SIG-M5 treated with dmso at 0.1 percent for 504 hours (cell line): ENCODE measurements at regions not wholly inside any gene's neighbourhood (a gene's known extent, or its start where the extent isn't known, plus 50 kb on each side); places are given as distances from the start of the nearest gene placed in this dataset.

Experiments
- DNase-seq: peaks from one replicate; lab custom pipeline; 2025; ENCODE audit not compliant: unreplicated experiment; lab: John Stamatoyannopoulos, UW

DNA sequence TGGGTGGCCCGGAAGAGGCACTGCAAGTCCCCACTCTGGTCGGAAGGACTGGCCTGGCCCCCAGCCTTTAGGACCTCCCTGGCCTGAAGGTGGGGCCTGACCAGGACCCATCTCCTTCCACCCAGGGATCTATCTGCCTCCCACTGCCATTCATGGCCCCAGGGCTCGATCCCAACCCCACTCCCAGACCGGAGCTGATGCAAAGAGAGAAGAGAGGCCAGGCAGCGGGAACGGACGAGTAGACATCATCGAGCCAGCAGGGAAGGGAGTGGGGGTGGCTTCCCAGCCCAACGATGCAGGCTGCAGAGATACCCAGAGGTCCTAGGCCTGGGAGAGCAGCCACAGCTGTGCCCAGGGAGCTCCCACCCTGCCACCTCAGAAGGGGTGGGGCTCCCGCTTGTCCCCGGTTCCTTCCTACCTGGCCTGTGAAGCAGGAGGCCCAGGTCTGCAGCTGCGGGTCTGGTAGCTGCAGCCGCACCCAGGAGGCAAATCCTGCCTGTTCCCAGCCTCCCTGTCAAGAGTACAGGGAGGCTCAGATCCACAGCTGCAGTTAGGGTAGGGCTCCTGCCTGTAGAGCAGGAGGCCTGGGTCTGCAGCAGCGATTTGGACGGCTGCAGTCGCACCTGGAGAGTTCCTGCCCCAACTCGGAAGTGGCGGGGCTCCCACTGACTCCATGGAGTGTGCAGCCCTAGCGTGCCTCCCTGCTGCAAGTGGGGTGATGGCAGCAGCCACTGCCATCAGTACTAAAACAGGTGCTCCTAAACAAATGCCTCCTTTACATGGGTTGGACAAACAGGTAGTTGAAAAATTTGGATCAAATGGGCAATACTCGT, 1151.0 kb upstream of the PHF14 start:
- DNase-seq, result no peak

DNA sequence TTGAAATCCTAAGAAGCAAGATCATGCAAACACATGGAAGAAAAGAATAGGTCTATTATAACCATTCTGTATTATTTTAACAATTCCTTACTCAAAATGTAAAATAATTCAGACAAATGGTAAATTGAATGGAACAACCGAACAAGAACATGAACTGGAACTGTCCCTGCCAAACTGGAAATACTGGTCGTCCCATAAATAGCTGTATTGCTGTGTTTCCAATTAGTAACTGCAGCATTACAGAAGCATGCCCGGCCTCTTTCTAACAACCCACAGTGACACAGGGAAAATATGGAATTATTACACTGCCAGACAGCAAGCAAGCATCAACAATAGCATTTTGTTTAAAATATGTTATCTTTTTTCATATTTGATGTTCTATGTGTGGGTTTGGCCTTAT, 1138.5 kb upstream of the PHF14 start:
- DNase-seq, result no peak

DNA sequence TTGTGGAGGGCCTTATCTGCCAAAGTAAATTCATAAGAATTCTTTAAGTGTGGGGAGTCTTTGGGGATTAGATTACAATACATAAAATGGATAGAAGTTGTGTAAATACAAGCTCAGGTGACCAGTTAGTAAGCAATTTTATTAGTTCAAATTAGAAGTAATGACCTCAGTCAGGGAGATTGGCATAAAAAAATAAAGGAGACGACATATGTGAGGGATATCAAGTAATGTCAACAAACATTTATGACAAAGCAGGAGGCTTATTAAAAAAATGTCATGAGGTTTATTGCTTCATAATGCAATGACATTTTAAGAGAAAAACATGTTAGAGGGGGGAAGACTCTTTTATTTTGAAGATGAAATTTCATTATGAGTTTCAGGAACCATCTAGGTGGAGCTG, 1137.0 kb upstream of the PHF14 start:
- no peak for DNase-seq

DNA sequence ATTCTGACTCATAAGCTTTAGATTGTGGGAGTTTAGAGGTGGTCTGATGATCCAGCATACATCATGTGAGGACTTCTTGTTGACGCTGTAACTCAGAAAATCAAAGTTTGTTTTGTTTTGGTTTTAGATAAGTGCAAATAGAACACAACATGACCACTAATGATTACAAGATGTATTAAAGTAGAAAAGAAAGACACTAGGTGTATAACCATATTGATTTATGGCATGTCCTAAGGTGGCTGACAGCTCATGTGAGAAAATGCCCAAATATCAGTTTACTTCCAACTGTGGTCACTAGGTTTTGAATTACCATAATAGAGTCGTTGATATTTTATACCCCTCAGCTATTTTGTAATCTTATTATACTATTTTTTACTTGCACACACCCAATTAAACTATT, 1131.4 kb upstream of the PHF14 start:
- no peak for DNase-seq

DNA sequence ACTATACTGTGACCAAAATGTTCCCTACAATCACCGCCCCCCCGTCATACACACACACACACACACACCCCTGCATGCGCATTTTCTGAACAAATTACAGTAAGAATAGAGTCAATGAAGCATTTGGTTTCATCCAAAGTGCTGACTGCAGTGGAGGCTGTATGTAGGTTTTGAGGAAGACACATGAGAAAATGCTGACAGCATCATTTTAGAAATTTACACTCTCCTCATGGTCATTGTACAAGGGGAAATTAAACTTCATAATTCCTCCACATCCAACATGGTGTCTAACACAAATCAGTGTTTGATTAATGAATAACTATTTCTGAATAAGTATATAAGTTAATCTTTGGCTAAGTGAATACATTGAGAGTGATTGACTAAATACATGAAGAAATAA, 1126.8 kb upstream of the PHF14 start:
- no peak for DNase-seq

DNA sequence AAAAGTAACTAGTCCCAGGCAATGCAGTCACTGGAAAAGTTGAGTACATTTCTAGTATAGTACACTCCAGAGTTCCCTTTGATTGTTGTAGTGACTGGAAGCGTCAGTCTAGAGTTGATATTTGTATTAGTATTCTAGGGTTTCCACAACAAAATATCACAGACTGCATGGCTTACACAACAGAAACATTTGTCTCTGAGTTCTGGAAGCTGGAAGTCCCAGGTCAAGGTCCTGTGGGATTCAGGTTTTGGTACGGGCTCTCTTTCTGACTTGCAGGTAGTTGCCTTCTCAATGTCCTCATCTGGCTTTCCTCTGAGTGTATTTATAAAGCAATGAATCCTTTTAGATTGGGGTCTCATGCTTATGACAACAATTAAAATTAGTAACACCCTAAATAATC, 1119.1 kb upstream of the PHF14 start:
- DNase-seq, result no peak

DNA sequence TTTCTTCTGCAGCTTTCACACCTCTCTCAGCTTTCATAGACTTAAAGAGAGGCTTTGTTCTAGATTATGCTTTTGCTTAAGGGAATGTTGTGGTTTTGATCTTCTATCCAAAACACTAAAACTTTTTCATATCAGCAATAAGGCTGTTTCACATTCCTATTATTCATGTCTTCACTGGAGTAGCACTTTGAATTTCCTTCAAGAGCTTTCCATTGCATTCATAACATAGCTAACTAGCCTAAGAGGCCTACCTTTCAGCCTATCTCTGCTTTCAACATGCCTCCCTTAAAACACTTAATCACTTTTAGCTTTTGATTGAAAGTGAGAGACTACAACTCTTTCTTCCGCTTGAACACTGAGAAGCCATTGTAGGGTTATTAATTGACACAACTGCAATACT, 1117.0 kb upstream of the PHF14 start:
- DNase-seq, result no peak

DNA sequence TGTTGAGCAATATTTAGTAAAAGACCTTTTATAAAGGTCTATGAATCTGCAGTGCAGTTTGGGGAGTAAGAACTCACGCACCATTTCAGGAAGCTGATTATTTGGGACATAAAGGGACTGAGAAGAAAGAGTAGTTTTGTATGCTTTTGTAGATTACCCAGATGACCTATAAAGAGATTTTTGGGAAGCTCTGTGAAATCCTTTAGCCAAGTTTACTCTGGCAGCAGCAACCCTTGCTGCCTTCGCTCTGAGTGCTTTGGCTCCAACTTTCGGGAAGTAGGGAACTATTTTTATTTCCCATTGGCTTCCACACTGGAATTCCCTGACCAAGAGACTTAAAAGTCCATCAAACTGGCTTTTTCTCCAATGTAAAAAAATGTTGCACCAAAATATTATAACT, 1110.1 kb upstream of the PHF14 start:
- DNase-seq, result no peak

DNA sequence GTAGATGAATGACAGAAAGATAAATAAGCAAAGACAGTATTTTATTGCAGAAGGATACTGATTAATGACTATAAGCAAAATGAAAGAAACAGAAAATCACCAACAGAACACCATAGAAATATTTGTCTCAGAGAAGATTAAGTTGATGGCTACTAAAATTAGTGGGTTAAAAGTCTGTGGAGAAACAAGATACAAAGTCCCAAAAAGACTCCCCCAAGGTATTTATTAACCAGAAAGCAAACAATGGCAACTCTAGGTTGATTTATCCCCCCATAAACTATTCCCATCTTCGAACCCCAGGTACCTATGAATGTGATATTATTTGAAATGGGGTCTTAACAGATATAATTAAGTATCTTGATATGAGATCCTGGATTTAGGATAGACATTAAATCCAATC, 1104.5 kb upstream of the PHF14 start:
- no peak for DNase-seq

DNA sequence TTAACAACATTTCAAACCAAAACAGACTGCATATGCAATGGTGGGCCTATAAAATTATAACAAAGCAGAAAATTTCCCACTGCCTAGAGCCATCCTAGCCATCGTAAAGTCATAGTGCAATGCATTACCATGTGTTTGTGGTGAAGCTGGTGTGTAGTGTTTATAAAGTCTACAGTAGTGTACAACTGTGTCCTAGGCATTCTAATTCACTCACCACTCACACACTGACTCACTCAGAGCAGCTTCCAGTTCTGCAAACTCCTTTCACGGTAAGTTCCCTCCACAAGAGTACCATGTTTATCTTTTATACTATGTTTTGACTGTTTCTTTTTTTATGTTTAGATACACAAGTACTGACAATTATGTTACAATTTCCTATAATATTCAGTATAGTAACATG, 1104.1 kb upstream of the PHF14 start:
- no peak for DNase-seq

DNA sequence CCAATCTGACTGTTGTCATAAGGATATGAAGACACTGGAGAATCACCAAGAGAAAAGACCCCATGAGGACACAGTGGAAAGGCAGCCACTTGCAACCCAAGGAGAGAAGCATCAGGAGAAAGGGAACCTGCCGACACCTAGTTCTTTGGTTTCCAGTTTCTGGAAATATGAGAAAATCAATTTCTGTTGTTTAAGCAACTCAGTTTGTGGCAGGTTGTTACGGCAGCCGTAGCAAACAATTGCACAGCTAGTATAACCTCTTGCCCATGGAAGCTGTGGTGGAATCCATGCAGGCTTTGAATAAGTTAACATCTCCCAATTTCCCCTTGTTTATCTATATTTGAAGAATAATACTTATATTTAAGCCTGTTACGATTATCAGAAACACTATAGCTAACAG, 1103.0 kb upstream of the PHF14 start:
- no peak for DNase-seq

DNA sequence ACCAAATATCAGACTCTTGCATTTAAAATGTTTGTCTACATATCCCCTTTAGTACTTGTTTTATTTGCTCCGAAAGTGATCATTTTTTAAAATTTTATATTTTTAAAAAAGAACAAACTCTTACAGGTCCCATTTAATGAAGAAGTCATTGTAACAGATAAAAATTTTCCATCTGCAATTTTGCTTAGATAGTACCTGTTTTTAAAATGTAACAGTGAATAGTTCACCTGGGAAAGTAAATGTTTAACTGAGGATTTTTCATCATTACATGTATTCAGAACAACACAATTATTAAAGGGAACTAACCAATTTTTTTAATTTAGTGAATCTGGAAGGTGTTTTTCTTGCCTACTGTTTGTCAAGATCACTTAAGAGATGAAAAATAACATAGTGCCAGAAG, 1099.5 kb upstream of the PHF14 start:
- DNase-seq, result no peak

DNA sequence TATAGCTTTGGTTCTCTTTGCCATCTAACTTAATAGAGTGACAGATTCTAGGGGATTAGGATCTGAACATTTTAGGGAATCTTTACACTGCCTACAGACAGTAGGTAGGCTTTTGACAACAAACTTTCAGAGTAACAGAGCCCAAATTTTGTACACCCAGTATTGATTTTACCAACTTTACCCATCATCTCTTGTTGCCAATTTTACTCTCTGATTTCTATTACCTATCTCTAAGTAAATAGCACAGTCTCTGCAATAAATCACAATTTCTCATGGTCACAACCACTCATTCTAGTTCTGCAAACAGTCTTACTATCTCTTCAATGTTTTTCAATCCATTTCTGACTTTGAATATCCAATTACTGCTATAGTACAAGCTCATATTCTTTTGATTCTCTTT, 1097.6 kb upstream of the PHF14 start:
- no peak for DNase-seq

DNA sequence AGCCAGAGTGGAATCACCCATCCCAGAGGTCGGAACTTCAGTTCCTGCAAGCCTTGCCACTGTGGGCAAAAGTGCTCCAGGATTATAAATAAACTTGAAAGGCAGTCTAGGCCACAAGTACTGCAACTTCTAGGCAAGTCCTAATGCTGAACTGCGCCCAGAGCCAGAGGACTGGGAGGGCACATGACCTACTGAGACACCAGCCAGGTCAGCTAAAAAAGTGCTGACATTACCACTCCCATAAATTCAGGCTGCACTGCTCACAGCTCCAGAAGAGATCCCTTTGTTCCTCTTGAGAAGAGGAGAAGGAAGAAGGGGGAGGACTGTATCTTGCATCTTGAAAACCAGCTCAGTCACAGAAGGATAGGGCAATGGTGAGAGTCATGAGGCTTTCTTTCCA, 1084.1 kb upstream of the PHF14 start:
- DNase-seq, result no peak

DNA sequence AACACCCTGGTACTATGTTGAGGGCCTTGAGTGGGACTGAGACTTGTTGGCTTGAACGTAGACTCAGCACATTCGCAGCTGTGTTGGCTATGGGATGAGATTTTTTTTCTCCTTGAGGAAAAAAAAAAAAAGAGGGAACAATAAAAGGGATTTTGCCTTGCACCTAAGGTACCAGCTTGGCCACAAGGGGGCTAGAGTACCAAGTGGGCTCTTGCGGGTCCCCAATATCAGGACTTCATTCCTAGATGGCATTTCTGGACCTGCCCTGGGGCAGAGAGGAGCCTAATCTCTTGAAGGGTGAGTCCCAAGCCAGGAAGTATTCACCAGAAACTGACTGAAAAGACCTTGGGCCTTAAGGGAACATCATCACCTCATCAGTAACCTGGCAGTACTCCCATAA, 1083.6 kb upstream of the PHF14 start:
- no peak for DNase-seq

DNA sequence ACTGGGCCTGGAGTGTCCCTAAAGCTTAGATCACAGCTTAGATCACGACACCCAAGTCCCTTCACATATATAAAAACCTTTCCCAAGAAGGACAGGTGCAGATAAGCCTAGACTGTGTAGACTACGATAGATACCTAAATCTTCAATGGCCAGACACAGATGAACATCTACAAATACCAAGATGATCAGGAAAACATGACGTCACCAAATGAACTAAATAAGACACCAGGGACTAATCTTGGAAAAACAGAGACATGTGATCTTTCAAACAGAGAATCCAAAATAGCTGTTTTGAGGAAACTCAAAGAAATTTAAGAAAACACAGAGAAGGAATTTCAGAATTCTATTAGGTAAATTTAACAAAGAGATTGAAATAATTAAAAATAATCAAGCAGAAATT, 1082.6 kb upstream of the PHF14 start:
- DNase-seq, result no peak

DNA sequence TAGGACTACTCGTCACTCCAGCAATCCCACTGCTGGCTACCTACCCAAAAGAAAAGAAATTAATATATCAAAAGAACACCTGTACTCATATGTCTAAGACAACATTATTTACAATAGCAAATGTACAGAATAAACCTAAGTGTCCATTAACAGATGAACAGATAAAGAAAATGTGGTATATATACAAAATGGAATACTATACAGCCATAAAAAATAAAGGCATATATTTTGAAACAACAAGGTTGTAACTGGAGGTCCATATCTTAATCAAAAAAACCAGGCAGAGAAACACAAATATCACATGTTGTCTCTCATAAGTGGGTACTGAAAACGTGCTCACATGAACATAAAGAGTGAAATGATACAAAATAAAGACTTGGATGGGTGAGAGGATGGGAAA, 1073.3 kb upstream of the PHF14 start:
- DNase-seq, result no peak

DNA sequence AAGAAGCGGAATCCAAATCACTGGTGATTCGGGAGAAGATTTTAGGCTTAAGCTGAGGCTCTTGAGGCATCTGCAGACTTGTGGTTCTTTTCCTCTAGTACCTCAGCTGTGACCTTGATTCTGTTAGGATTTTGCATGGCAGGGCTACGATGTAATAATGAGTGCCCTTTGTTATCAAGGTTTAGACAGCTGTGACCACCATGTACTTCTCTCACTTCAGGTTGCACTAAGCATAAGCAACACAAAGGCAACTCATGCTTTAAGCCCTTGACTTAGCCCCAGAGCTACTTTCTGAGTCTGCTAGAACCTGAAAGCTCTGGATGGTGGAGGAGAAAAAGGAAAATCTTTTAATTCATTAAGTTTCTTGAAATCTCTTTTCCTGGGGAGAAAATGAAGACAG, 1052.3 kb upstream of the PHF14 start:
- no peak for DNase-seq

DNA sequence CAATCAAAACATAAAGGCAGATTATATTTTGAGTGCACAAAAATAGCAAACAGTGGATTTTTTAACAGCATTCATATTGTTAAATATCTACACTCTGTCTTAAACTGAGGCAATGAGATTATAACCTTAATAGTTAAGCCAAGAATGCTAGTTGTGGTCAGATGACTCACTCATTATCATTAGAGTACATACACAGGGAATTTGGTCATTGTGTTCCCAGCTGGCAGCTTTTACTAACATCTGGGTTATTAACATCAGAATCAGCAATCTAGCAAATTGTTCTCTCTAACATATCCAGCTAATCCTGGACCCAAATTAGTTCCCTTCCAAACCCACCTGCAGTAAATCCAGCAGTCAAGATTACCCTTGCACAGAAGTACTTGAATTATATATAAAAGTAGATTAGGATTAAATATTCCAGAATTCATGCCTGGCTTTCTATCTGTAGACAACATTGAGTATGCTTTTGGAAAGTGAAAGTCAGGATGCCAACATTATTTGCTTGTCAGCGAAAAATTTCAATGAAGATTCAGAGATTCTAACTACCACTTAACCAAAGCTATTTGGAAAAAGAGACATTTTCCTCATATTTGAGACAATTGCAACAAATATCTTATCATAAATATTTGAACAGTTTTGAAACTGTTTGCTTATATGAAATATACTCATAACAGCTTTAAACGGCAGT, 1035.6 kb upstream of the PHF14 start:
- DNase-seq, result no peak

DNA sequence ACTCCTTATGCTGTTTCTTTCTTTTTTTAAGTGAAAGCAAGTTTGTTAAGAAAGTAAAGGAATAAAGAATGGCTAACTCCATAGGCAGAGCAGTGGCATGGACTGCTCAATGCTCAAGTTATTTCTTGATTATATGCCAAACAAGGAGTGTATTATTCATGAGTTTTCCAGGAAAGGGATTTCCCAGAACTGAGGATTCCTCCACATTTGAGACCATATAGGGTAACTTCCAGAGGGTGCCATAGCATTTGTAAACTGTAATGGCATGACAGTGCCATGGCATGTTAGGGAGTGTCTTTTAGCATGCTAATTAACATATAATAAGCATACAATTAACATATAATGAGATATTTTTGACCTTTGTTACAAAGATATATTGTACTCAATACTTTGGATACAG, 1034.5 kb upstream of the PHF14 start:
- DNase-seq, result no peak

DNA sequence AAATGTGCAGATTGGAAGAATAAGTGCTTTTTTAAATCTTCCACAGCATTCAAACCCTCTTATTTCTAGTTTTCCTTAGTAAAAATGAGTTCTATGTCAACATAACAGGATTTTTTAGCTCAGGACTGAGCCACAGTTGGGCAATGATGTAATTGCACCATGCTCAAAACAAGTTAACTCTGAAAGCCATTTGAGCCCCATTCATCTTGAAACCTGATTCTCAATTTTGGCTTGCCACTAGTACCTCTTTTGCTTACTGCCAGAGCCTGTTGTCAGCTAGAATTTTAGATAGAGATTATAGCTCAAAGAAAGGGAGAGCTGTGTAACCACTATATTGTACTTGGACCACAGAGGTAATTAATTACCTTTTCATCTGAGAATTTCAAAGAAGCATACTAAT, 1028.5 kb upstream of the PHF14 start:
- DNase-seq, result peak; percentile 12

DNA sequence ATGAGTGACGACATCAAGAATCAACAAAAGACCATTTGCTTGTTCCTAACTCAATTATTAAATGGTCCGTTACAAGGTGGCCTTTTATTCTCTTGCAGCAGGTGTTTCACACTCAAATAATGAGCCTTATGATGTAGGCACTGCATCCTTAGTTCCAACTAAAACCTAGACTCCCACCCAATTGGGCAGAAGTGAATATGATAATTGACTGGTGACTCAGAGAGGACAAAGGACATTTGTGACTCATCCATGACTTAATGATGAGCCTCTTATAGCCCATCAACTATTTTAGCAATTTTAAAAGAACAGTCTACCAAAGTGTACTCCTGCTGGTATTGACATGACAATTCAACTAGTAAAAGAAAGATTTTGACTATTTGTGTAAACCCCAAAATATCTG, 1027.8 kb upstream of the PHF14 start:
- no peak for DNase-seq

DNA sequence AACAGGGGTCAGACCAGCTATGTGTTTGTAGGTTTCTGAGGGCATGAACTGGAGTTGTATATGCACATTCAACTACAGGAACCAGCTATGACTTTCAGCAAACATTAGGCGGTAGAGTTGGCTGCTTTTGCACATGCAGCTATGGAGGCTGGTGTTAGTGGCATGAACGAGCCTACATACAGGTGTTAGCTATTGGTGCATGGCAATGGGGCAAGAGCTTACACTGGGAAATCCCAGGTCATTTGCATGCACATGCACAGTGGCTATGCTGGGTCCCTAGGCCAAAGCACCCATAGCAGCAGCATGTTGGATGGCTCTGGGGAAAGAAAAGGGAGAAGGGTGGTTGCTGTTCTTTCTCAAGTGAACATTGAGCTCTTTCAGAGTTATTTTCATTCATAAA, 1018.5 kb upstream of the PHF14 start:
- no peak for DNase-seq
